ENCODE measurements at regions not wholly inside any gene's neighbourhood (a gene's known extent, or its start where the extent isn't known, plus 50 kb on each side); places are given as distances from the start of the nearest gene placed in this dataset.

DNA sequence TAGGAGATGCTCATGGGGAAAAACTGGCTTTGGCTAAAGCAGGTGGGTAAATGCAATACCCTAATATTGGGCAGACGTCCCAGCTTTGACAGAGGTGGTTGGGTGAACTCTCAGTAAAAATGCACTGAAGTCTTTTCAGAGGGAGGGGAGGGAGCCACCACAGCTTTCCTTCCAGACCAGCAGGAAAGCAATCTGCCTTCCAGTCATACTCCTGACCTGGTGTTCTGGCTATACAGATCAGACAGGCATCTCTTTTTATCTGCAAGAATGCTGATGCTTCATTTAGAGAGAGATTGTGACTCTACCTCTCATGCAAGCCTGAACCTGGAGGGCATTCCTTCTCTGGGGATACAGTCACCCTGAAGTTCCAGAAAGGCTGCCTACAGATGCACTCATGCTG is 52.6 kb upstream of the ICA1 start:
- TF ChIP-seq, protein P1, sequence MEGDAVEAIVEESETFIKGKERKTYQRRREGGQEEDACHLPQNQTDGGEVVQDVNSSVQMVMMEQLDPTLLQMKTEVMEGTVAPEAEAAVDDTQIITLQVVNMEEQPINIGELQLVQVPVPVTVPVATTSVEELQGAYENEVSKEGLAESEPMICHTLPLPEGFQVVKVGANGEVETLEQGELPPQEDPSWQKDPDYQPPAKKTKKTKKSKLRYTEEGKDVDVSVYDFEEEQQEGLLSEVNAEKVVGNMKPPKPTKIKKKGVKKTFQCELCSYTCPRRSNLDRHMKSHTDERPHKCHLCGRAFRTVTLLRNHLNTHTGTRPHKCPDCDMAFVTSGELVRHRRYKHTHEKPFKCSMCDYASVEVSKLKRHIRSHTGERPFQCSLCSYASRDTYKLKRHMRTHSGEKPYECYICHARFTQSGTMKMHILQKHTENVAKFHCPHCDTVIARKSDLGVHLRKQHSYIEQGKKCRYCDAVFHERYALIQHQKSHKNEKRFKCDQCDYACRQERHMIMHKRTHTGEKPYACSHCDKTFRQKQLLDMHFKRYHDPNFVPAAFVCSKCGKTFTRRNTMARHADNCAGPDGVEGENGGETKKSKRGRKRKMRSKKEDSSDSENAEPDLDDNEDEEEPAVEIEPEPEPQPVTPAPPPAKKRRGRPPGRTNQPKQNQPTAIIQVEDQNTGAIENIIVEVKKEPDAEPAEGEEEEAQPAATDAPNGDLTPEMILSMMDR (IDR thresholded peaks at IDR 0.05; ENCODE audit: insufficient read depth, missing control alignments): no peak
- no peak for FAIRE-seq
- DNase-seq (ENCODE audit: insufficient read length, low spot score): no peak

DNA sequence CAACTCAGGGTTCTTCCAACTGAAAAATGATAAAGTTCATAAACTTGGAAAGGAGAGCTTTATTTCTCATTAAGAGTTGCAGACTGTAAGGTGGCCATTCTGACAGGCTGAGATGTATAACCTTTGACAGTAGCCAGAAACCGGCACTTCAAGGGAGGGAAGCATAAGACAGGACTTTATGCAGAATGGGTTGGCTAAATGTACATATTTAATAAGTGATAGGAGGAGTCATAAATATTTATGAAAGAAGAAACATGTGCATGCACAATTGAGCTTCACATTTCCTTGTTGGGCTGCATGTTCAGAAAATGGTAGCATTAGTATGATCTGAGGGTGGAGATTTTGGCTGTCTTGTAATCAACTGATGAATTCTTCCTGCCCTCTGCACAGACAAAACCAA is 57.1 kb upstream of the ICA1 start:
- FAIRE-seq (no peak), DNase-seq (ENCODE audit: insufficient read length, low spot score) (no peak)
- TF ChIP-seq, protein P1 (IDR thresholded peaks at IDR 0.05; ENCODE audit: insufficient read depth, missing control alignments): no peak

DNA sequence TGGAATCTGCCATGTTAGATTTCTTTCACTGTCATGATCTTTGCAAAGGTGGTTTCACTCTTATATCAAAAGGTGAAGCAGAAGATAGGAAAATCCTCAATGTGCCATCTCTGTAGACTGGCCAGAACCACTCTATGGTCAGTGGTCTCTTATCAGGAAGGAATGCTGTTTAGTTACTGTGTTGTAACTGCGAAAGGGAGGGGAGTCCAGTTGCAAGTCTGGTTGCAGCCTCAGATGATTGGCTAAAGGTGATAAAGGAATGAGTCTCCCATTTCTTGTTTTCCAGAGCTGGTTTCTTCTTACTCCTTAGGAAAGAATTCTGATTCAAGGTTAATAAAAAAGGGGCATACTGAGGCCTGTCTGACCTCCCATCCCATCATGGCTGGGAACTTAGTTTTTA is 58.2 kb upstream of the ICA1 start:
- DNase-seq (ENCODE audit: insufficient read length, low spot score): no peak
- TF ChIP-seq, protein P1 (IDR thresholded peaks at IDR 0.05; ENCODE audit: insufficient read depth, missing control alignments): no peak
- no peak for FAIRE-seq

DNA sequence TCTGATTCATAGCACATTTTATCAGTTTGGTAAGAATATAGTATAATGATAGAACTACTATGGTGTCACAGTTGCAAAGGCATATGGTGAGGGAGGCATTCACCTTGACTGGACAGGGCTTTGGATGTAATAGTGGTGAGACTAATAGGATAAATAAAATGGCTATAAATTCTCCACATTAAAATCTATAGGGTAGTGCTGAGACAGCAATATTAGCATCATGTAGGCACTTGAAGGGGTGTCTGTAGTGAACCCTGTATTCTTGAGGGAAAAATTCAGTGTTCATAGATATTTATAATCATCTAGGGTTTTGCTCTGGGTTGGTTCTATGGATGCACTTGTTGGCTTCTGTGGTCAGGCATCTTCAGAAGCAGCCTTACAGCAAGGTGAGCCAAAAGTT is 59.3 kb upstream of the ICA1 start:
- TF ChIP-seq, protein P1 (IDR thresholded peaks at IDR 0.05; ENCODE audit: insufficient read depth, missing control alignments): no peak
- FAIRE-seq (no peak), DNase-seq (ENCODE audit: insufficient read length, low spot score) (no peak)

DNA sequence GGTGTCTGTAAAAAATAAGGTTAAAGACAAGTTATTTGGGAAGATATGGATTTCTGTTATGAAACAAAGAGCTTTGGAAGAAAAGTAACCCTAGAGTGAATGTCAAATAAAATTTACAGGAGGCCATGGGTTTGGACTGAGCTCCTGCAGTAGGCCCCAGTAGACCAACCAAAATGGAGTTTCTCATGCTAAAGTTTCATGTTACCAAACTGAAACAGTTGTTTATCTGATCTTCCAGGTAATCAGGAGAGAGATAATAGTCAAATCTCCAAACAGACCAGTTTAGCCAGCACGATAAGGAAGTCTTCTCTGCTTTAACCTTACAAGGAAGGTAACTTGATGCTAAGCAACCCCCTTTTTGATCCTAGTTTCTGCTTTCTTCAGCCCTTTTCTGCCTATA is 60.7 kb upstream of the ICA1 start:
- FAIRE-seq (no peak), DNase-seq (ENCODE audit: insufficient read length, low spot score) (no peak)
- TF ChIP-seq, protein P1 (IDR thresholded peaks at IDR 0.05; ENCODE audit: insufficient read depth, missing control alignments): no peak

DNA sequence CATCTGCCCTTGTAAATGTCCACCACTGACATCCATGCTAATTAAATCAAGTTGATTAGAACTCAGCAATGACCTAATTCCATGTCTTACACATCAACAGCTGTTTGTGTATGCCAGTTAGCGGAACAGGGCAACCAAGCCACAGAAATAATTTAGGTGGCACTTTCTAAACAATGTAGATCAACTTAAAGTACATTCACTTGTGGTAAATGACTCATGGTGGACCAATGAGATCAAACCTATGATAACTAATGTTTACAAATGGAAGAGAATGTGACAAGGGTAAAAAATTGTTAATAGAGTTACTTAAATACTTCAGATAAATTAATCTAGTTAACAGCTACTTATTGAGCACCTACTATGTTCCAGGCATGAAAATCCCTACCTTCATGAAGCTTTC is 63.1 kb upstream of the ICA1 start:
- TF ChIP-seq, protein P1 (IDR thresholded peaks at IDR 0.05; ENCODE audit: insufficient read depth, missing control alignments): no peak
- DNase-seq (ENCODE audit: insufficient read length, low spot score) (no peak), FAIRE-seq (no peak)

DNA sequence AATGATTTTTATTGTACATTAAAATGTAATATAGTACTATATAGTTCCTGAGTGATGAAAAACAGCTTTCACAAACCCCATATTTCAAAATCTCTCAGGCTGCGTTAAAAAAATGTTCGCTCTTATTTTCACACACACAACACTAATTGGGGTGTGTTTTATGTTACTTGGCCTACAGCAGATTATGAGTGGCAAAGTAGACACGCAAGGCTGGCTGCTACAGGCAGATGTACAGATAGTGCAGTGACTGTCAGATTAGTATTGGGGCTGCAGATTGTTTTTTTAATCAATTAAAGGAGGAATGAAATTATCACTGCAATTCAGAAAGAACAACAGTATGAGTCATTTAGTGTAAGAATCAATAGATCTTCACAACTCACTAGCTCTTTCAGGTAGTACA is 65.2 kb upstream of the ICA1 start:
- TF ChIP-seq, protein P1 (IDR thresholded peaks at IDR 0.05; ENCODE audit: insufficient read depth, missing control alignments): no peak
- FAIRE-seq (no peak), DNase-seq (ENCODE audit: insufficient read length, low spot score) (no peak)
